GM12878 (cell line): ENCODE measurements at regions not wholly inside any gene's neighbourhood (a gene's known extent, or its start where the extent isn't known, plus 50 kb on each side); places are given as distances from the start of the nearest gene placed in this dataset.
A peak's percentile ranks its signal among the peaks of the same experiment; 100 is the strongest.

ENCODE experiments used
- ATAC-seq: fragments of 200-7000 bp; cut with Tn5 transposase; 3 replicates; pipeline ENCODE4 v1.9.1; 2020; ENCODE audit warnings: mild to moderate bottlenecking, moderate library complexity
- BruUV-seq: library from RNA; stranded (reverse); fragments of 400-500 nt; replicated peaks from 2 replicates; lab custom pipeline; 2021; lab: Mats Ljungman, UMichigan
- CTCF ChIA-PET: fragments of 300-600 bp; sonication (Branson Sonifier 250); formaldehyde crosslinking; extraction: SDS; loops from one replicate; lab custom pipeline; 2021; ENCODE audit warnings: inconsistent platforms; lab: Yijun Ruan, JAX
- POLR2A ChIA-PET: fragments of 350-600 bp; formaldehyde crosslinking; extraction: SDS; loops from one replicate; lab custom pipeline; 2021; ENCODE audit warnings: inconsistent platforms; lab: Charles Lee
- RAD21 ChIA-PET: fragments of 300-600 bp; sonication (Branson Sonifier 250); formaldehyde crosslinking; loops from one replicate; lab custom pipeline; 2023; ENCODE audit warnings: antibody characterized with exemption; ENCODE audit not compliant: unreplicated experiment; lab: Charles Lee
- SMC1A ChIA-PET: fragments of 300-600 bp; sonication (Branson Sonifier 250); formaldehyde crosslinking; loops from one replicate; lab custom pipeline; 2023; ENCODE audit not compliant: unreplicated experiment, uncharacterized antibody; lab: Charles Lee
- DNase-seq: peaks from one replicate; pipeline ENCODE4 v3.0.0-alpha.2; 2011; ENCODE audit warnings: low read depth, low spot score
- FAIRE-seq: peaks from 3 replicates; lab custom pipeline; 2011; peaks lifted over from hg19 to GRCh38; lab: Jason Lieb, UNC
- H2AFZ ChIP-seq: 2 replicates; pipeline ENCODE4 v1.6.0; 2011; ENCODE audit warnings: low read depth, low read length, control low read depth; ENCODE audit not compliant: control insufficient read depth
- H3K27ac ChIP-seq: 2 replicates; pipeline ENCODE4 v1.5.1; 2011; ENCODE audit warnings: control low read depth; ENCODE audit not compliant: control insufficient read depth, insufficient read depth
- H3K27me3 ChIP-seq, 2 experiments: replicated peaks in 1 of 2; 2 replicates each; pipeline versions ENCODE4 v1.6.0 to v1.6.1; 2011; ENCODE audit warnings: low read length in 1 of 2; ENCODE audit not compliant: control insufficient read depth in 2 of 2, insufficient read depth in 2 of 2
- H3K36me3 ChIP-seq, 2 experiments: 2 replicates each; pipeline ENCODE4 v1.5.1; 2011; ENCODE audit warnings: low read length in 1 of 2; ENCODE audit not compliant: control insufficient read depth in 2 of 2, insufficient read depth in 2 of 2
- H3K4me1 ChIP-seq: 2 replicates; pipeline ENCODE4 v1.6.1; 2011; ENCODE audit warnings: mild to moderate bottlenecking, low read length, moderate library complexity, mixed read lengths; ENCODE audit not compliant: control insufficient read depth, insufficient read depth
- H3K4me2 ChIP-seq: 2 replicates; pipeline ENCODE4 v1.6.0; 2011; ENCODE audit warnings: control low read depth; ENCODE audit not compliant: control insufficient read depth, insufficient read depth
- H3K4me3 ChIP-seq: fragments of 200-600 bp; sonication (generic); 2 replicates; pipeline ENCODE4 v1.5.1; 2016
- H3K79me2 ChIP-seq: 2 replicates; pipeline ENCODE4 v1.6.0; 2011; ENCODE audit warnings: low read length; ENCODE audit not compliant: control insufficient read depth, insufficient read depth
- H3K9ac ChIP-seq: 2 replicates; pipeline ENCODE4 v1.8.0; 2011; ENCODE audit warnings: low read length, control low read depth, mixed read lengths; ENCODE audit not compliant: control insufficient read depth, insufficient read depth
- H3K9me3 ChIP-seq: replicated peaks from 3 replicates; pipeline ENCODE4 v1.5.1; 2011; ENCODE audit warnings: mild to moderate bottlenecking, low read length; ENCODE audit not compliant: control insufficient read depth, insufficient read depth
- H4K20me1 ChIP-seq: 2 replicates; pipeline ENCODE4 v1.6.0; 2011; ENCODE audit not compliant: control insufficient read depth, insufficient read depth
- BMI1 ChIP-seq: fragments of 450-650 bp; IDR thresholded peaks from 2 replicates; pipeline ENCODE4 v1.6.1; 2016; ENCODE audit warnings: mild to moderate bottlenecking, moderate library complexity, borderline replicate concordance
- CHD4 ChIP-seq: fragments of 200-600 bp; sonication (generic); IDR thresholded peaks from 2 replicates; pipeline ENCODE4 v1.6.1; 2016; ENCODE audit warnings: mild to moderate bottlenecking
- IKZF1 ChIP-seq: fragments of 450-650 bp; conservative IDR thresholded peaks from 2 replicates; pipeline ENCODE4 v1.6.1; 2017; ENCODE audit warnings: antibody characterized with exemption, mild to moderate bottlenecking
- MTA2 ChIP-seq: fragments of 450-650 bp; IDR thresholded peaks from 2 replicates; pipeline ENCODE4 v1.6.1; 2016; ENCODE audit warnings: low read depth, mild to moderate bottlenecking, moderate library complexity
- RFX5 ChIP-seq: IDR thresholded peaks from 2 replicates; pipeline ENCODE4 v1.6.1; 2011; ENCODE audit warnings: low read depth, low read length, improper control_type of control experiment
- RUNX3 ChIP-seq: IDR thresholded peaks from 2 replicates; pipeline ENCODE4 v1.6.1; 2012; ENCODE audit warnings: low read length, inconsistent platforms
- SMAD5 ChIP-seq: IDR thresholded peaks from 2 replicates; pipeline ENCODE4 v1.6.1; 2016; ENCODE audit warnings: antibody characterized with exemption, low read depth
- SP1 ChIP-seq: IDR thresholded peaks from one replicate; pipeline ENCODE4 v1.6.1; 2011; ENCODE audit warnings: low read depth, low read length
- SPI1 ChIP-seq: IDR thresholded peaks from 2 replicates; pipeline ENCODE4 v1.6.1; 2011; ENCODE audit warnings: low read depth, mild to moderate bottlenecking, low read length, moderate library complexity, borderline replicate concordance; ENCODE audit not compliant: insufficient read depth
- TAF1 ChIP-seq: IDR thresholded peaks from 2 replicates; pipeline ENCODE4 v1.6.1; 2011; ENCODE audit warnings: mild to moderate bottlenecking, low read depth, low read length, borderline replicate concordance
- WRNIP1 ChIP-seq: IDR thresholded peaks from 2 replicates; pipeline ENCODE4 v1.6.1; 2011; ENCODE audit warnings: low read depth, low read length, improper control_type of control experiment, borderline replicate concordance
- ZNF217 ChIP-seq: fragments of 450-650 bp; IDR thresholded peaks from 2 replicates; pipeline ENCODE4 v1.6.1; 2017; ENCODE audit warnings: antibody characterized with exemption, mild to moderate bottlenecking
- WGBS: methylation state at CpG from one replicate; pipeline ENCODE4 v1.1.6; 2016; ENCODE audit warnings: low lambda C conversion rate; ENCODE audit not compliant: insufficient replicate concordance, insufficient coverage; ENCODE audit errors: missing lambda C conversion rate; 5-methylcytosine and 5-hydroxymethylcytosine counted together
- in situ Hi-C: fragments of 300-500 bp; cut with MboI; formaldehyde crosslinking; loops from 9 replicates; pipeline ENCODE4 v1.14.3; 2018; ENCODE audit warnings: mixed read lengths
- intact Hi-C: fragments of 100-400 bp; cut with micrococcal nuclease; formaldehyde crosslinking; loops from one replicate; pipeline ENCODE4 v1.14.2; 2022; ENCODE audit not compliant: unreplicated experiment

DNA sequence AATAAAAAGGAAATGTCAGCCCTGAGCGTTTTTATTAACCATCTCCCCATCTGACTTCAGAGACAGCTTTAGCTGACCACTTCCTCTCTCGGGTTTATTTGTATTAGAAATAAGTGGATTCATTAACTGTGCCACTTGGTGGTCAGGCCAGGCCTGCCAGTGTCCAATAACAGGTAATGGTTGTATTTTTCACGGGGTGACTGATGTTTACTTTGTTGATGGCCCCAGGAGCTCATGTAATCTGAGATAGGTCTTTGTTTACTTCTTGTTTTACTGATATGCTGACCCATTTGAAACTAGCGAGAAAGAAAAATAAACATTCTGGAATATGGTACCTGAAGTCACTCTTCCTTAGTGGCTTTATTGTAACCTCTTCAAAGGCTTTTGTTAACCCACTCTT is 504.3 kb upstream of the SLC35B3 start:
- POLR2A ChIA-PET: no interaction called here
- BruUV-seq: no TSS peak
- RAD21 ChIA-PET: no interaction called here
- FAIRE-seq: no peak
- TF ChIP-seq WRNIP1 (no peak), RFX5 (no peak), SPI1 (peak; percentile 51; the same call in 1 of the 2 replicates), SP1 (no peak), IKZF1 (no peak), CHD4 (no peak), MTA2 (peak; percentile 51), SMAD5 (no peak), TAF1 (no peak), BMI1 (no peak), RUNX3 (no peak), ZNF217 (no peak)
- no peak overlapping the region for H2AFZ ChIP-seq
- H3K36me3 ChIP-seq: no peaks in the 10 kb centered on the region
- intact Hi-C loops: no loop called here
- no peaks in the 10 kb centered on the region for H3K79me2 ChIP-seq
- CTCF ChIA-PET: no interaction called here
- H3K27ac ChIP-seq: no peak overlapping the region
- SMC1A ChIA-PET: interaction anchor here (1.2 kb wide), 1 partner anchor 34 kb away, joined by 4 read pairs; no protein-coding TSS in a partner anchor
- DNase-seq: no peak
- no peaks in the 10 kb centered on the region for H3K27me3 ChIP-seq
- no peaks in the 10 kb centered on the region for H3K4me1 ChIP-seq
- no peak overlapping the region for H3K4me3 ChIP-seq
- H4K20me1 ChIP-seq: no peaks in the 10 kb centered on the region
- peak; percentile 83 for ATAC-seq
- no peak overlapping the region for H3K9ac ChIP-seq
- no peak overlapping the region for H3K4me2 ChIP-seq
- in situ Hi-C loops: no loop called here
- 3% methylated on average over 4 of the region's 4 CpGs for WGBS
- H3K9me3 ChIP-seq: no peaks in the 10 kb centered on the region
